Ecto neural progenitor cell (in vitro differentiated cells): ENCODE measurements at regions not wholly inside any gene's neighbourhood (a gene's known extent, or its start where the extent isn't known, plus 50 kb on each side); places are given as distances from the start of the nearest gene placed in this dataset.

Experiments used
- DNase-seq: peaks from one replicate; pipeline ENCODE4 v3.0.0-alpha.2; 2018; ENCODE audit warnings: low spot score

- DNase-seq: no peak
These were observed 710.3 kb downstream of the KCNA4 start for GRCh38 chr11:29306527-29306926.

DNA sequence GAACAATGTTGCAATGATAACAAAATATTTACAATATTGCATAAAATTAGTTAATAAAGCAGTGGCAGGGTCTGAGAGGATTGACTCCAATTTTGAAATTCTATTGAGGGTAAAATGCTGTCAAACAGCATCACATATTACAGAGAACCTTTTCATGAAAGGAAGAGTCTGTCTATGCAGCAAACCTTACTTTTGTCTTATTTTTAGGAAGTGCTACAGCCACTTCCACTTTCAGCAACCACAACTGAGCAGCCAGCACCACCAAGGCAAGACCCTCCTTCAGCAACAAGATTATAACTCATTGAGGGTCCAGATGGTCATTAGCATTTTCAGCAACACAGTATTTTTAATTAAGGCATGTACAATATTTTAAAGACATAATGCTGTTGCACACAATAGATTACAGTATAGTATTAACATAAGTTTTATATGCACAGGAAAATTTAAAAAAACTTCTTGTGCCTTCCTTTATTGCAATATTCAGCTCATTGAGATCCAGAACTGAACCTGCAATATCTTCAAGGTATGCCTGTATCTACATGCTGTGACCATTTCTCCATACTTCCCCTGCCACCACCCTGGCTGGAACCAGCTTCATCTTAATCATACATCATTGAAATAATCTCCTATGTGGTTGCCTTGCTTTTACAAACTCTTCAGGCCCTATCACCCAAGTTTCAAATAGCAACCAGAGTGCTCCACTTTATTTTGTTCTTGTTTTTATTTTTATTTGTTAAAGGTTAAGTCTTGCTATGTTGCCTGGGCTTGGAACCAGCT lies 711.2 kb downstream of the KCNA4 start:
- DNase-seq: no peak

DNA sequence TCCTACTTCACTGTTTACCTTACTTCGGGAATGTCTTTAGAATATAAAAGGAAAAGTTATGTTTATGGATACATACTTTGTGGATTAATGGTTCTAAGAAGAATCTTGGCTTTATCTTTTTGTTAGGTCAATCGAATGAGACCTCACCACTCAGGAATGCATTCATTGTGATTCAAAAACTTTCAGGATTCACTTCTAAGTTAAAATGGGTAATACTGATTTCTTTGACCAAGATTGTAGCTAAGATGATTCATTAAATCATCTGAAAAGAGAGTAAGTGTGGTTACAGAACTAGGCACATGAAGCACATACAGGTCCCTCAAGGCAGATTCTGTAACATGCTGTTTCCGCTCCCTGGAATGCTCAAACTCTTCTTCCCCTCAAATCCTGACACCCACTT lies 716.4 kb downstream of the KCNA4 start:
- no peak for DNase-seq

- no peak for DNase-seq
These were observed 720.1 kb downstream of the KCNA4 start for GRCh38 chr11:29296680-29297079.

- DNase-seq: no peak
These were observed 723.0 kb downstream of the KCNA4 start for GRCh38 chr11:29293825-29294224.

DNA sequence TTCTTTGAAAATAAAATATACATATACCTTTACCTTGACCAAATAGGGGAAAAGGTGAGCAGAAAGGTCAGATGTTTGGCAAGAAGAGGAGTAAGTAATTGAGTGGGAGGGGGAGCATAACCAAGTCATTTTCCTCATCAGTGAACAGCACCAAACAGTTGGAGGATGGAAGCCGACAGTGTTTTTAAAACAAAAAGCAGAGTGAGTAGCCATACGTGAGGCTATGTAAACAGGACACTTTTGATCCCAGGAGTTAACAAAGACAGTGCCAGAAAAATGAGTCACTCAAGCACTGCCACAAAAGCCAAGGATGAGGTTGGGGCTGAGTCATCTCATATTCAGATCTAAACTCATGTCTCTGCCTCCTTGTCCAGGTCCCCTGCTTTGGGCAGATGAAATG lies 734.7 kb downstream of the KCNA4 start:
- no peak for DNase-seq

DNA sequence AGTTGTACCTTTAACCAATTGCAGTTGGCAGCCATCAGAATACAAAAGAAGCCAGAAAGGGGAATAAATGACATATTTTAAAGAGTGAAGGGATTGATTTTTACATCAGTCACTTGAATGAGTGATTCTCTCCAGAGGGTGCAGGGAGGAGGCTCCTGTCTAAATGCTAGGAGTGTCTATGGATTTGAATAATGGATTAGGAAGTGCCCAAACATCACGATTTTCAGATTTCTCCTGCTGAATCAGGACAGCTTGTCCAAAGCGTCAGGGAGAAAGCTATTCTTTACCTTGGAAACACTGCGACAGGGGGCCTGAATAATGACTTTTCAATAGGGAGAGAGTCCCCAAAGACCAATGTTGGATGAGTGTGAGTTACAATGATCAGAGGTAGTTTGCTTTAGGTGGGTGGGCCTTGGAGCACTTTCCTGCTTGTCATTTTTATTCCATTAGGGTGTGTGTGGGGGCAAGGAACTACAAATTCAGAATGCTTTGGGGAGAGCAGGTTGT lies 735.5 kb downstream of the KCNA4 start:
- DNase-seq: no peak

DNA sequence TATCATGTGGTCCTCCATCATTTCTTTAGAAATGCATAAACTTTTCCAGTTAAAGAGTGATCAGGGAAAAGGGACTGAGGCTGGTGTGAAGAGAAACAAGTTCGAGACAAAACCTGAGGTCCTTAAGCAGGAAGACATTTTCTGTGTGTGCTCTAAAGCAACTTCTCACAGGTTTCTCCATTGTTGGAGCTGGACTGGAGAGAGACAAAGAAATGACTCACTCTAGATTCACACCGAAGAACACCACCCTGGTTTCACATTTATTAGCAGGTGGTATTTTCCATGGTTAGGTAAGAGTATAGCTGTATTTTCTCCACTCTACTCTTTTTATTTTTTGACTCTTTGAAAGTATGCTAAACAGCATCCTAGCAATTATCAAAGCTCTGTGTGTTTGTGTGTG lies 736.4 kb downstream of the KCNA4 start:
- no peak for DNase-seq

DNA sequence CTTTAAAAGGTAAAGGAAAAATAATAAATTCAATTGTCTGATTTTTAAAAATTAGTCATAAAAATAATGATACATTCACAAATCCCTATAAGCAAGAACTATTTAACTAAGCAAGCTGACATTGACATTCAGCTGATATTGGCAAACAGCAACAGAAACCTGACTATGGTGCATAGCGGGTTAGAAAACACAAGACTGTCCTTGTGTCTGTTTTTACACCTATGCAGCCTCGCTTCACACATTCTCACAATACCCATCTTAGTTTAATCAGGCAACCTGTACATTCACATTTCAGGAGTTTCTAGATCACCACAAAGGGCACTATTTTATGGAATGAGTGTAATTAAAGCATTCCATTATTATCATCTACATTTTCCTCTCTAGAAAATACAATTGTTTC lies 737.1 kb downstream of the KCNA4 start:
- DNase-seq: no peak

DNA sequence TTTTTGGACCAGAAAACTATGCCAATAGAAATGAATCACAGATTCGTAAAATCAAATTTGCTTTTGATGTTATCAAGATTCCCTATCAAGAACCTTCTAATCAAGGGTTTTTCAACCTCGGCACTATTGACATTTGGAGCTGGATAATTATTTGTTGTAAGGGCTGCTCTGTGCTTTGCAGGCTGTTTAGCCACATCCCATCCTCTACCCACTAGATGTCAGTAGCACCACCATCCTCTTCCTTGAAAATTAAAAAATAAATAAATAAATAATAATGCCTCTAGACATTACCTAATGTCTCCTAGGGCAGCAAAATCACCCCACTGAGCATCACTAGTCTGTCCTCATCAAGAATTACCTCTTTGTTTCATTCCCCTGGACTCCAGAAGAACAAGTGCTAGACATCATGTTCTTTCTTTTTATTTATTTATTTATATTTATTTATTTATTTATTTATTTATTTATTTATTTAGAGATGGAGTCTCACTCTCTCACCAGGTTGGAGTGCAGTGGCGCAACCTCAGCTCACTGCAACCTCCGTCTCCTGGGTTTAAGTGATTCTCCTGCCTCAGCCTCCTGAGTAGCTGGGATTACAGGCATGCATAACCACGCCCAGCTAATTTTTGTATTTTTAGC lies 744.7 kb downstream of the KCNA4 start:
- no peak for DNase-seq

- DNase-seq: no peak
These were observed 745.2 kb downstream of the KCNA4 start for GRCh38 chr11:29271616-29272015.

- no peak for DNase-seq
These were observed 748.1 kb downstream of the KCNA4 start for GRCh38 chr11:29268733-29269132.

- DNase-seq: no peak
These were observed 751.0 kb downstream of the KCNA4 start for GRCh38 chr11:29265792-29266191.

DNA sequence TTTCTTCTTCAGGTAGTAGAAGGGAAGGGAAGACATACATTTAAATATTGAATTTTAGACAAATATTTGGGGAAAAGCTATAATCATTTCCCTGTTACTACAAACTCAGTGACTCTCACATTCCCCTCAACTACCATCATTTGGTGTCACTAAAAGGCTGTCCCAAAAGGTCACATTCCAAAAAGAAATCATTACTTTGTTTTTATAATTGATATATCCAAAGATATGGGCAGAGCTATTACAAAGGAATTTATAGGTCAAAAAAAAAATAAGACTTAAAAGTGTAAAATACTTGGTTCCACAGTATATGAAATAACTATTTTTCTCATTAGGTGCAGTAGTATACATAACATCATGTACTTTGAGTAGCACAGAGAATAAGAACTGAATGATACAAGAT lies 751.4 kb downstream of the KCNA4 start:
- DNase-seq: no peak

DNA sequence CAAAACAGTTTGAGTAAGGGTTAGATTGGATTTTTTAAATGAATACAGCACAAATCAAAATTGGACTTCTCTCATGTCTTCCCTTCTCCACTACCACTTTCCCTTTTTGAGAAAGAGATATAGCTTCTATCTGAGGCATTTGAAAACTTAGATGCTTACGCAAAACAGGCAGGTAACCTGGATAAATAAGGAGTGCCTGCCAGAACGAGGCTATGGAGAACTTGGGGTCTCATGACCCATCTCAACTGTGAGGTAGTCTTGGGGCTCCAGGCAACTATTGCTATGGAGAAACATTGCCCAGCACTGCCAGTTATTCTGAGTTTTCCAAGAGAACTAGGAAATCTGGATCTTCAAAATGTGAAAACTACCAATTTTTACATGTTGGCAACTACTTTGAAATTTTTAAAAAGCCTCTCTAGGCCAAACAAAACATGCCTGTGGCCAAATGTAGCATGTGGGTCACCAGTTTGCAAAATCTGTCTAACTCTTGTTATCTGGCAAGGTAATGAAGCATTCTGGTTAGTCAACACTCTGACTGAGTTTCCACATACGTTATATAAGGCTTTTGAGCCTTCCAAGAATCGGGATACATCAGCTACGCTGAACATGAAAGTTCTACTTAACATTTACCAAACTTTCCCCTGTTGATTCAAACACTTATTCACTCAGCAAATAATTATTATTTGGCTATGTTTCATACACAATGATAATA lies 752.7 kb downstream of the KCNA4 start:
- DNase-seq: no peak

DNA sequence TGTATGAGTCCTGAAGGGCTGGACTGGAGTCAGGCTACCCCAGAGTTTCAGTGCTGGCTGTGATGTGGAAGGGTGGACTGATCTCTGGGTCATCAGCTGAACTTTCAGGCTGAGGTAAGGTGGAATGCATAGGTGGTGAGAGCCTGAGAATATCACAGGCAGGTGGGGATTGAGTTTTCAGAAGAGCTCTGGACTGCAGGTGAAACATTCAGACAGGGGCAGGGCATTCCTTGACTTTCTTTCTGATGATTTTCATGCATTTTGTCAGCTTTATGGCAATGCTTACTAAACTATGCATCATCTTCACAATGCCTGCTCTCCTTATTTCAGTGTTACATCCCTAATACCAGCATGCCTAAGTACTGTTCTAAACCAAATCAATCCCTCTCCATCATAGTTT lies 755.0 kb downstream of the KCNA4 start:
- no peak for DNase-seq

GRCh38 chr11:29260939-29261705 lies 755.7 kb downstream of the KCNA4 start:
- no peak for DNase-seq

- DNase-seq: no peak
These were observed 758.4 kb downstream of the KCNA4 start for GRCh38 chr11:29258411-29258810.

DNA sequence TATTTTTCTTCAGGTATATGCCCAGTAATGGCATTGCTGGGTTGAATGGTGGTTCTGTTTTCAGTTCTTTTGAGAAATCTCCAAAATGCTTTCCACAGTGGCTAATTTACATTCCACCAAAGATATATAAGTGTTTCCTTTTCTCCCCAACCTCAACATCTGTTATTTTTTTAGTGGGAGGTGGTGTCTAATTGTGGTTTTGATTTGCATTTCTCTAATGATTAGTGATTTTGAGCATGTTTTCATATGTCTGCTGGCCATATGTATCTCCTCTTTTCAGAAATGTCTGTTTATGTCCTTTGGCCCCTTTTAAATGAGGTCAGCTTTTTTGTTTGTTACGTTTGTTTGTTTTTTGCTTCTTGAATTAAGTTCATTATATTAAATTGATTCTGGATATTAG lies 760.2 kb downstream of the KCNA4 start:
- DNase-seq: no peak

- DNase-seq: no peak
These were observed 761.4 kb downstream of the KCNA4 start for GRCh38 chr11:29255401-29255800.

DNA sequence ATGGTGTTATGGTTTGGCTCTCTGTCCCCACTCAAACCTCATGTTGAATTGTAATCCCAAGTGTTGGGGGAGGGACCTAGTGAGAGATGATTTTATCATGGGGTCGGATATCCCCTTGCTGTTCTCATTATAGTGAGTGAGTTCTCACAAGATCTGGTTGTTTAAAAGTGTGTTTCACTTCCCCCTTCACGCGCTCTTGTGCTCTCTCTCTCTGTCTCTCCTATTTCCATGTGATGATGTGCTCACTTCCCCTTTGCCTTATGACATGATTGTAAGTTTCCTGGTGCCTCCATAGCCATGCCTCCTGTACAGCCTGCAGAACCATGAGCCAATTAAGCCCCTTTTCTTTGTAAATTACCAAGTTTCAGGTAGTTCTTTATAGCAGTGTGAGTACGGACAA lies 765.1 kb downstream of the KCNA4 start:
- DNase-seq: no peak

DNA sequence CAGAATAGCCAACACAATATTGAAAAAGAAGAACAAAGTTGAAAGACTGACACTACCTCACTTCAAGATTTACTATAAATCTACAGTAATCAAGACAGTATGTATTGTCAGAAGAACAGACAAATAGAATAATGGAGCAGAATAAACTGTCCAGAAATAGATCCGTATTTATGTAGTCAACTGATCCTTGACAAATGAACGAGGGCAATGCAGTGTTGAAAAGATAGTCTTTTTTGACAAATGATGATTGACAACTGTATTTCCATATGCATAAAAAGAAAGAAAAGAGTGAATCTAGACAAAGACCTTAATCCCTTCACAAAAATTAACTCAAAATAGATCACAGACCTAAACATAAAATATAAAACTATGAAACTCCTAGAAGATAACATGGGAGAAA lies 767.1 kb downstream of the KCNA4 start:
- no peak for DNase-seq
